SK-N-DZ (cell line): ENCODE measurements at regions not wholly inside any gene's neighbourhood (a gene's known extent, or its start where the extent isn't known, plus 50 kb on each side); places are given as distances from the start of the nearest gene placed in this dataset.

Experiments used
- DNase-seq: peaks from one replicate; pipeline ENCODE4 v3.0.0-alpha.2; 2015; ENCODE audit warnings: low spot score
- small RNA-seq, 2 experiments: library from RNA; depleted of rRNA; stranded (forward); fragments of <200 nt; gene quantifications; one replicate each; pipeline ENCODE3, GENCODE V24; 2014

- DNase-seq, result no peak
Measured at GRCh38 chr4:97493815-97494518, 649.3 kb downstream of the STPG2 start.

GRCh38 chr4:97496298-97496873, 646.9 kb downstream of the STPG2 start:
- no peak for DNase-seq

- DNase-seq, result no peak
Measured at GRCh38 chr4:97498875-97499274, 644.4 kb downstream of the STPG2 start.

- no peak for DNase-seq
Measured at GRCh38 chr4:97500423-97500822, 642.9 kb downstream of the STPG2 start.

GRCh38 chr4:97504713-97505112, 638.6 kb downstream of the STPG2 start:
- DNase-seq, result no peak

GRCh38 chr4:97507587-97508245, 635.6 kb downstream of the STPG2 start:
- no peak for DNase-seq

Small RNAs in the stretch of these regions (small RNA-seq; reads per million reads assigned to genes)
- 0 to 0.09 reads per million in 2 experiments for gene COX7A2P2
- gene RNU6-34P, result 0.05 to 0.09 reads per million in 2 experiments
